SK-N-SH (cell line): ENCODE measurements at regions not wholly inside any gene's neighbourhood (a gene's known extent, or its start where the extent isn't known, plus 50 kb on each side); places are given as distances from the start of the nearest gene placed in this dataset.

ENCODE experiments used
- CTCF ChIA-PET: fragments of 300-600, 350-600 bp; formaldehyde crosslinking; extraction: SDS; loops from one replicate; lab custom pipeline; 2021; lab: Yijun Ruan, JAX
- POLR2A ChIA-PET: fragments of 350-600 bp; sonication (Branson Sonifier 250); formaldehyde crosslinking; extraction: SDS; loops from one replicate; lab custom pipeline; 2020; ENCODE audit warnings: antibody characterized with exemption, inconsistent platforms; lab: Yijun Ruan, JAX
- DNase-seq: peaks from one replicate; pipeline ENCODE4 v3.0.0; 2012
- H2AFZ ChIP-seq: fragments of 200-600 bp; sonication (generic); 2 replicates; pipeline ENCODE4 v1.8.1; 2016; ENCODE audit warnings: antibody characterized with exemption, mild to moderate bottlenecking, low read depth
- H3F3A ChIP-seq: fragments of 200-600 bp; sonication (generic); replicated peaks from 2 replicates; pipeline ENCODE3; 2016; ENCODE audit warnings: antibody characterized with exemption, mild to moderate bottlenecking; ENCODE audit not compliant: insufficient read depth
- H3K27ac ChIP-seq, 2 experiments: fragments of 200-500 bp in 1 of 2; fragments of 200-600 bp in 1 of 2; sonication (Bioruptor generic) in 1 of 2; sonication (generic), shearing (Covaris generic) in 1 of 2; 2 replicates each; pipeline versions ENCODE4 v1.5.1 to v1.6.1; 2014 to 2016; ENCODE audit warnings: low read depth in 2 of 2, inconsistent platforms in 1 of 2, low read length in 1 of 2, mild to moderate bottlenecking in 1 of 2, mixed read lengths in 1 of 2
- H3K27me3 ChIP-seq: fragments of 200-600 bp; sonication (generic), shearing (Covaris generic); 2 replicates; pipeline ENCODE4 v1.6.1; 2016; ENCODE audit warnings: mixed run types; ENCODE audit not compliant: insufficient read depth
- H3K36me3 ChIP-seq, 2 experiments: fragments of 200-500 bp in 1 of 2; fragments of 200-600 bp in 1 of 2; sonication (Bioruptor generic) in 1 of 2; sonication (generic) in 1 of 2; replicated peaks in 1 of 2; 2 replicates each; pipeline versions ENCODE3 to v1.5.1; 2014 to 2016; ENCODE audit warnings: low read length in 1 of 2, mild to moderate bottlenecking in 1 of 2; ENCODE audit not compliant: insufficient read depth in 2 of 2, control insufficient read depth in 1 of 2
- H3K4me1 ChIP-seq, 2 experiments: fragments of 200-500 bp in 1 of 2; fragments of 200-600 bp in 1 of 2; sonication (Bioruptor generic) in 1 of 2; sonication (generic), shearing (Covaris generic) in 1 of 2; 2 replicates each; pipeline versions ENCODE4 v1.5.1 to v1.6.1; 2014 to 2016; ENCODE audit warnings: low read depth in 1 of 2, low read length in 1 of 2, mixed run types in 1 of 2; ENCODE audit not compliant: insufficient read depth in 2 of 2, control insufficient read depth in 1 of 2
- H3K4me2 ChIP-seq: fragments of 200-600 bp; sonication (generic), shearing (Covaris generic); 2 replicates; pipeline ENCODE4 v1.6.1; 2017; ENCODE audit warnings: mixed run types
- H3K4me3 ChIP-seq, 2 experiments: fragments of 200-500 bp in 1 of 2; fragments of 200-600 bp in 1 of 2; sonication (Bioruptor generic) in 1 of 2; sonication (generic), shearing (Covaris generic) in 1 of 2; 2 replicates each; pipeline versions ENCODE4 v1.5.1 to v1.8.1; 2014 to 2016; ENCODE audit warnings: low read depth in 2 of 2, inconsistent platforms in 1 of 2, low read length in 1 of 2, mild to moderate bottlenecking in 1 of 2, mixed read lengths in 1 of 2, moderate library complexity in 1 of 2
- H3K79me2 ChIP-seq: fragments of 200-600 bp; sonication (generic); 2 replicates; pipeline ENCODE4 v1.8.1; 2017; ENCODE audit warnings: mild to moderate bottlenecking; ENCODE audit not compliant: insufficient read depth
- H3K9ac ChIP-seq: fragments of 200-600 bp; sonication (generic); 2 replicates; pipeline ENCODE4 v1.6.1; 2017; ENCODE audit warnings: mixed run types
- H3K9me2 ChIP-seq: fragments of 200-600 bp; sonication (generic); 2 replicates; pipeline ENCODE4 v1.6.1; 2017; ENCODE audit warnings: mixed run types
- H3K9me3 ChIP-seq: fragments of 200-600 bp; sonication (generic); 2 replicates; pipeline ENCODE4 v1.6.1; 2017; ENCODE audit warnings: mixed run types, mild to moderate bottlenecking, moderate library complexity
- H4K20me1 ChIP-seq: fragments of 200-600 bp; sonication (generic); 2 replicates; pipeline ENCODE4 v1.6.1; 2017; ENCODE audit warnings: mild to moderate bottlenecking, mixed run types; ENCODE audit not compliant: insufficient read depth
- ELF1 ChIP-seq: IDR thresholded peaks from 2 replicates; pipeline ENCODE4 v1.4.0; 2012
- EP300 ChIP-seq, 2 experiments: IDR thresholded peaks; 2 replicates each; pipeline versions ENCODE4 v1.4.0 to v1.6.1; 2012; ENCODE audit warnings: borderline replicate concordance in 1 of 2, low read depth in 1 of 2, low read length in 1 of 2
- FOSL2 ChIP-seq: IDR thresholded peaks from 2 replicates; pipeline ENCODE4 v1.4.0; 2012; ENCODE audit warnings: low read depth, mild to moderate bottlenecking, moderate library complexity, borderline replicate concordance
- MEF2A ChIP-seq: IDR thresholded peaks from 2 replicates; pipeline ENCODE4 v1.4.0; 2012; ENCODE audit warnings: low read depth, borderline replicate concordance
- MXI1 ChIP-seq: IDR thresholded peaks from 2 replicates; pipeline ENCODE4 v1.6.1; 2012; ENCODE audit warnings: mild to moderate bottlenecking, low read depth, low read length, improper control_type of control experiment
- NFIC ChIP-seq: IDR thresholded peaks from 2 replicates; pipeline ENCODE4 v1.4.0; 2012; ENCODE audit warnings: borderline replicate concordance
- POLR2AphosphoS5 ChIP-seq: IDR thresholded peaks from 2 replicates; pipeline ENCODE4 v1.6.1; 2012; ENCODE audit warnings: low read depth, low read length
- RAD21 ChIP-seq: IDR thresholded peaks from 2 replicates; pipeline ENCODE4 v1.6.1; 2012; ENCODE audit warnings: mild to moderate bottlenecking, low read length
- RCOR1 ChIP-seq: fragments of 150-350 bp; IDR thresholded peaks from 2 replicates; pipeline ENCODE4 v1.6.1; 2017; ENCODE audit warnings: antibody characterized with exemption, low read length
- RFX5 ChIP-seq: IDR thresholded peaks from 2 replicates; pipeline ENCODE4 v1.6.1; 2012; ENCODE audit warnings: mild to moderate bottlenecking, improper control_type of control experiment, low read length
- RXRA ChIP-seq: IDR thresholded peaks from 2 replicates; pipeline ENCODE4 v1.4.0; 2012; ENCODE audit warnings: low read depth, mild to moderate bottlenecking, borderline replicate concordance
- WGBS: methylation state at CpG from one replicate; pipeline ENCODE4 v1.1.6; 2017; ENCODE audit warnings: low lambda C conversion rate; 5-methylcytosine and 5-hydroxymethylcytosine counted together
- TF ChIP-seq, protein P1 (sequence below): IDR thresholded peaks from 2 replicates; pipeline ENCODE4 v1.4.0; 2012; ENCODE audit warnings: low read depth, borderline replicate concordance
- TF ChIP-seq, protein P2 (sequence below): fragments of 200-600 bp; sonication (generic); IDR thresholded peaks from 2 replicates; pipeline ENCODE4 v1.6.1; 2017; ENCODE audit warnings: antibody characterized with exemption, mild to moderate bottlenecking, moderate library complexity
- TF ChIP-seq, protein P3 (sequence below): fragments of 150-350 bp; IDR thresholded peaks from 2 replicates; pipeline ENCODE4 v1.6.1; 2016; ENCODE audit warnings: mild to moderate bottlenecking, low read depth, low read length
- TF ChIP-seq, protein P4 (sequence below): IDR thresholded peaks from 2 replicates; pipeline ENCODE4 v1.4.0; 2012; ENCODE audit warnings: low read depth

DNA sequence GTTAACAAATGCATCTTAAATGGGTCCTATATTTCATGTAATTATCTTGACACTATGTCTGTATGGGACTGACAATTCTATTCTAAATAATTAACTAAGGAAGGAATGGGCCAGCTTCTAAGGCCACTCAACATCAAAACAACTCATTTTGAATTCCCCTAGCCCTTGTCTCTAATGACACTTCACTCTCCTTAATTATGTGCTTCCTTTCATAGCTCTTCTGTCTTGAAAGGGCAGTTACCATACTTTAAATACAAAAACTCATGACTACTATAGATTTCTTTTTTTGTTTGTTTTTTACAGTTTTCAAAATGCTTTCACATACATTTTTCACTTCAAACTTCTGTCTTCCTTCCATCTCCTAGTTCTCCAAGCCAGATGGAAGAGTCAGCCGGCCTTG is 126.1 kb upstream of the CHODL start:
- Histone ChIP-seq H3K4me1 (no peaks in the 10 kb centered on the region), H3K9me3 (no peaks in the 10 kb centered on the region), H3K79me2 (no peaks in the 10 kb centered on the region), H3K36me3 (no peaks in the 10 kb centered on the region), H3K27ac (no peak overlapping the region), H2AFZ (no peak overlapping the region), H3K4me3 (no peak overlapping the region), H3F3A (no peaks in the 10 kb centered on the region), H3K27me3 (no peaks in the 10 kb centered on the region), H3K9ac (no peak overlapping the region), H3K9me2 (no peaks in the 10 kb centered on the region), H4K20me1 (no peaks in the 10 kb centered on the region), H3K4me2 (no peak overlapping the region)
- CTCF ChIA-PET, result interaction anchor here (0.9 kb wide), 1 partner anchor 11 kb away, joined by 3 read pairs; no protein-coding TSS in a partner anchor
- TF ChIP-seq RAD21, result no peak
- TF ChIP-seq, protein P1, sequence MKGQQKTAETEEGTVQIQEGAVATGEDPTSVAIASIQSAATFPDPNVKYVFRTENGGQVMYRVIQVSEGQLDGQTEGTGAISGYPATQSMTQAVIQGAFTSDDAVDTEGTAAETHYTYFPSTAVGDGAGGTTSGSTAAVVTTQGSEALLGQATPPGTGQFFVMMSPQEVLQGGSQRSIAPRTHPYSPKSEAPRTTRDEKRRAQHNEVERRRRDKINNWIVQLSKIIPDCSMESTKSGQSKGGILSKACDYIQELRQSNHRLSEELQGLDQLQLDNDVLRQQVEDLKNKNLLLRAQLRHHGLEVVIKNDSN, result no peak
- no peak for TF ChIP-seq RXRA
- no peak for TF ChIP-seq POLR2AphosphoS5
- TF ChIP-seq ELF1, result no peak
- TF ChIP-seq, protein P2, sequence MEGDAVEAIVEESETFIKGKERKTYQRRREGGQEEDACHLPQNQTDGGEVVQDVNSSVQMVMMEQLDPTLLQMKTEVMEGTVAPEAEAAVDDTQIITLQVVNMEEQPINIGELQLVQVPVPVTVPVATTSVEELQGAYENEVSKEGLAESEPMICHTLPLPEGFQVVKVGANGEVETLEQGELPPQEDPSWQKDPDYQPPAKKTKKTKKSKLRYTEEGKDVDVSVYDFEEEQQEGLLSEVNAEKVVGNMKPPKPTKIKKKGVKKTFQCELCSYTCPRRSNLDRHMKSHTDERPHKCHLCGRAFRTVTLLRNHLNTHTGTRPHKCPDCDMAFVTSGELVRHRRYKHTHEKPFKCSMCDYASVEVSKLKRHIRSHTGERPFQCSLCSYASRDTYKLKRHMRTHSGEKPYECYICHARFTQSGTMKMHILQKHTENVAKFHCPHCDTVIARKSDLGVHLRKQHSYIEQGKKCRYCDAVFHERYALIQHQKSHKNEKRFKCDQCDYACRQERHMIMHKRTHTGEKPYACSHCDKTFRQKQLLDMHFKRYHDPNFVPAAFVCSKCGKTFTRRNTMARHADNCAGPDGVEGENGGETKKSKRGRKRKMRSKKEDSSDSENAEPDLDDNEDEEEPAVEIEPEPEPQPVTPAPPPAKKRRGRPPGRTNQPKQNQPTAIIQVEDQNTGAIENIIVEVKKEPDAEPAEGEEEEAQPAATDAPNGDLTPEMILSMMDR, result no peak
- no peak for TF ChIP-seq FOSL2
- TF ChIP-seq MEF2A, result no peak
- TF ChIP-seq EP300 (IDR thresholded peaks at IDR 0.05; ENCODE audit: borderline replicate concordance in 1 of 2, low read depth in 1 of 2, low read length in 1 of 2), result no peak
- no peak for TF ChIP-seq MXI1
- no peak for TF ChIP-seq NFIC
- POLR2A ChIA-PET, result no interaction called here
- DNase-seq, result no peak
- WGBS, result 2% methylated on average over 1 of the region's 1 CpG

DNA sequence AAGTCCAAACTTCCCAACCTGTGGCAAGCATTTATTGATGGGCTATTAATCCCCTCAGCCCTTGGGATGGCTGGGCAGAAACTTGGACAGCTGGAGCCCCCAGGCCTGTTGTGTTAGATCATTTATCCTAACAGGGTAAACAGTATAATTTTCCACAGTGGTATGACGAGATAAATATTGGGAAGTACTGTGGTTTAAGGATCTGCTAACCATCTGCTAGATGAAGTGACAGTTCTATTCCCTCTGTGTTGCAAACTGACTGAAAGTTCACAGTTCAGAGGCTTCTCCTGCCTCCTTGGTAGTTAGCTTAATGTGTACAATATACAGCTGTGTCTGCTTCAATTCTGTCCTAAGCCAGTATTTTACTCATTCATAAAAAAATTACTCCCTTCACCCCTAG is 127.5 kb upstream of the CHODL start:
- no peaks in the 10 kb centered on the region for H3K36me3 ChIP-seq
- ChIA-PET POLR2A (no interaction called here), CTCF (no interaction called here)
- no peaks in the 10 kb centered on the region for H3F3A ChIP-seq
- no peak overlapping the region for H3K4me2 ChIP-seq
- H3K4me3 ChIP-seq, result no peak overlapping the region
- 0% methylated on average over 1 of the region's 1 CpG for WGBS
- H3K4me1 ChIP-seq, result no peaks in the 10 kb centered on the region
- no peak overlapping the region for H2AFZ ChIP-seq
- no peaks in the 10 kb centered on the region for H3K9me3 ChIP-seq
- H3K79me2 ChIP-seq, result no peaks in the 10 kb centered on the region
- TF ChIP-seq RFX5 (no peak), RCOR1 (no peak), MEF2A (no peak), ELF1 (no peak)
- TF ChIP-seq, protein P3, sequence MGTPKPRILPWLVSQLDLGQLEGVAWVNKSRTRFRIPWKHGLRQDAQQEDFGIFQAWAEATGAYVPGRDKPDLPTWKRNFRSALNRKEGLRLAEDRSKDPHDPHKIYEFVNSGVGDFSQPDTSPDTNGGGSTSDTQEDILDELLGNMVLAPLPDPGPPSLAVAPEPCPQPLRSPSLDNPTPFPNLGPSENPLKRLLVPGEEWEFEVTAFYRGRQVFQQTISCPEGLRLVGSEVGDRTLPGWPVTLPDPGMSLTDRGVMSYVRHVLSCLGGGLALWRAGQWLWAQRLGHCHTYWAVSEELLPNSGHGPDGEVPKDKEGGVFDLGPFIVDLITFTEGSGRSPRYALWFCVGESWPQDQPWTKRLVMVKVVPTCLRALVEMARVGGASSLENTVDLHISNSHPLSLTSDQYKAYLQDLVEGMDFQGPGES, result no peak
- TF ChIP-seq, protein P4, sequence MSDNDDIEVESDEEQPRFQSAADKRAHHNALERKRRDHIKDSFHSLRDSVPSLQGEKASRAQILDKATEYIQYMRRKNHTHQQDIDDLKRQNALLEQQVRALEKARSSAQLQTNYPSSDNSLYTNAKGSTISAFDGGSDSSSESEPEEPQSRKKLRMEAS, result no peak
- no peaks in the 10 kb centered on the region for H3K9me2 ChIP-seq
- H3K27ac ChIP-seq, result no peak overlapping the region
- H3K27me3 ChIP-seq, result no peaks in the 10 kb centered on the region
- H3K9ac ChIP-seq, result no peak overlapping the region
- H4K20me1 ChIP-seq, result no peaks in the 10 kb centered on the region
- DNase-seq, result no peak
